ENCODE measurements at regions not wholly inside any gene's neighbourhood (a gene's known extent, or its start where the extent isn't known, plus 50 kb on each side); places are given as distances from the start of the nearest gene placed in this dataset.

DNA sequence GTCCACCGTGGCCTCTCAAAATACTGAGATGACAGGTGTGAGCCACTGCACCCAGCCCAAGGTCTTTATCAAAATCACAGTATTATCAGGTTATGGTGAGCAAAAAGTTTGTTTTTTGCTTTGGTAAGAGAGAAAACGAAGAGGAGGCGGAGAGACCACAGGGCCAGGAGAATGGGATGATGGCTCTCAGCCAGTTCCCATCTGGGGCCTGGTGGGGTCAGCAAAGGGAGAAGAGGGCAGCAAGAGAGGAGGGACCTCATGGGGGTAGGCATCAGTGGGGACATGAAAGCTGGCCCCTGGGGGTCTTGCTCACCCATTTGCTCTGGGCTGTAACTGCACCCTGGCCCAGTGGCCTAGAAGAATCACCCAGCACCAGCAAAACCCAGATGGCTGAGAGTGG lies 190.2 kb downstream of the SHANK2 start:
- Histone ChIP-seq H3K4me1 (ENCODE audit: control insufficient read depth, insufficient read depth, low read depth, low read length) (peaks cover 5% of the 10 kb centered on the region), H3K23ac (ENCODE audit: low read length in 2 of 2) (no peak overlapping the region), H3K4ac (ENCODE audit: low read depth in 1 of 2, low read length in 2 of 2) (no peak overlapping the region), H4K91ac (ENCODE audit: low read length) (no peak overlapping the region), H3K79me1 (replicated peaks; ENCODE audit: low read length, poor library complexity, severe bottlenecking) (no peaks in the 10 kb centered on the region), H2BK120ac (ENCODE audit: low read depth, low read length) (no peak overlapping the region), H3K27me3 (ENCODE audit: control insufficient read depth in 1 of 2, insufficient read depth in 1 of 2, low read length in 2 of 2) (no peaks in the 10 kb centered on the region), H4K8ac (ENCODE audit: low read length) (no peak overlapping the region), H2BK15ac (ENCODE audit: low read depth, poor library complexity, severe bottlenecking) (no peak overlapping the region), H3K18ac (ENCODE audit: low read depth in 1 of 2, low read length in 2 of 2) (no peak overlapping the region), H3K27ac (ENCODE audit: low read length, poor library complexity, severe bottlenecking) (no peak overlapping the region), H2AFZ (ENCODE audit: low read depth, low read length) (no peak overlapping the region), H3K9me3 (ENCODE audit: control insufficient read depth, low read length) (no peaks in the 10 kb centered on the region), H3K36me3 (ENCODE audit: control insufficient read depth in 1 of 2, insufficient read depth in 2 of 2, low read depth in 1 of 2, low read length in 2 of 2) (no peaks in the 10 kb centered on the region), H2BK5ac (ENCODE audit: low read depth, low read length, poor library complexity, severe bottlenecking) (no peak overlapping the region), H2BK12ac (ENCODE audit: low read length in 2 of 2) (no peak overlapping the region), H3K4me2 (ENCODE audit: low read length, poor library complexity, severe bottlenecking) (no peak overlapping the region), H2AK5ac (ENCODE audit: low read length, severe bottlenecking) (no peak overlapping the region), H3K14ac (ENCODE audit: low read length in 2 of 2) (no peak overlapping the region), H3K4me3 (ENCODE audit: insufficient read depth in 1 of 2, low read depth in 1 of 2, low read length in 2 of 2) (no peak overlapping the region), H3K9ac (ENCODE audit: low read length) (no peak overlapping the region)
- DNase-seq = no peak
- WGBS = 83% methylated on average over 3 of the region's 3 CpGs

- Histone ChIP-seq H3K27ac (ENCODE audit: low read length, poor library complexity, severe bottlenecking) (no peak overlapping the region), H3K14ac (ENCODE audit: low read length in 2 of 2) (no peak overlapping the region), H2AK5ac (ENCODE audit: low read length, severe bottlenecking) (no peak overlapping the region), H3K4ac (ENCODE audit: low read depth in 1 of 2, low read length in 2 of 2) (no peak overlapping the region), H2BK12ac (ENCODE audit: low read length in 2 of 2) (no peak overlapping the region), H3K23ac (ENCODE audit: low read length in 2 of 2) (no peak overlapping the region), H2BK5ac (ENCODE audit: low read depth, low read length, poor library complexity, severe bottlenecking) (no peak overlapping the region), H3K9me3 (ENCODE audit: control insufficient read depth, low read length) (no peaks in the 10 kb centered on the region), H2BK120ac (ENCODE audit: low read depth, low read length) (no peak overlapping the region), H3K4me2 (ENCODE audit: low read length, poor library complexity, severe bottlenecking) (no peak overlapping the region), H3K36me3 (ENCODE audit: control insufficient read depth in 1 of 2, insufficient read depth in 2 of 2, low read depth in 1 of 2, low read length in 2 of 2) (peaks cover 0 to 5% of the 10 kb centered on the region in 2 experiments), H3K4me3 (ENCODE audit: insufficient read depth in 1 of 2, low read depth in 1 of 2, low read length in 2 of 2) (no peak overlapping the region), H2AFZ (ENCODE audit: low read depth, low read length) (no peak overlapping the region), H3K27me3 (ENCODE audit: control insufficient read depth in 1 of 2, insufficient read depth in 1 of 2, low read length in 2 of 2) (no peaks in the 10 kb centered on the region), H3K4me1 (ENCODE audit: control insufficient read depth, insufficient read depth, low read depth, low read length) (peaks cover 2% of the 10 kb centered on the region), H3K79me1 (replicated peaks; ENCODE audit: low read length, poor library complexity, severe bottlenecking) (no peaks in the 10 kb centered on the region), H3K18ac (ENCODE audit: low read depth in 1 of 2, low read length in 2 of 2) (no peak overlapping the region), H4K8ac (ENCODE audit: low read length) (no peak overlapping the region), H3K9ac (ENCODE audit: low read length) (no peak overlapping the region), H4K91ac (ENCODE audit: low read length) (no peak overlapping the region), H2BK15ac (ENCODE audit: low read depth, poor library complexity, severe bottlenecking) (no peak overlapping the region)
- 65% methylated on average over 9 of the region's 9 CpGs for WGBS
- DNase-seq = no peak
Measured at GRCh38 chr11:71060391-71060791, 192.0 kb downstream of the SHANK2 start.

DNA sequence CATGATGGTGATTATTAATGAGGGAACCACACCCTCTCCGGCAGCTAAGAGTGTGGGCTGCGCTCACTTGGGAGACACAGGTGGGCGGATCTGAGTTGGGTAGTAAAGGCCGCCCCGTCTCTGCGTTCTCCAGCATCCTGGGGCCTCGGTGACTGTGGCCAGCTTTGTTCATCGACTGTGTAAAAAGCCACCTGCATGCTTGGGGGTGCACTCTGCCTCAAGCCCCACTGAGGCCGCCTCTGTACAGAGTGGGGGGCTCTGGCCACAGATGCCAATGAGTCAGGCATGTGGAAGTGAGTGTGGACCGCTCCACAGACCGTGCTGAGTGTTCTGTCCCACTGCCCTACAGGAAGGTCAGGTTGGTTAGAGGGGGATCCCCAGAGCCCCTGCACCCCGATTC lies 192.7 kb downstream of the SHANK2 start:
- H4K91ac ChIP-seq (ENCODE audit: low read length) = no peak overlapping the region
- no peak for DNase-seq
- H2BK15ac ChIP-seq (ENCODE audit: low read depth, poor library complexity, severe bottlenecking) = no peak overlapping the region
- H2AFZ ChIP-seq (ENCODE audit: low read depth, low read length) = no peak overlapping the region
- peaks cover 0 to 5% of the 10 kb centered on the region in 2 experiments for H3K36me3 ChIP-seq (ENCODE audit: control insufficient read depth in 1 of 2, insufficient read depth in 2 of 2, low read depth in 1 of 2, low read length in 2 of 2)
- no peaks in the 10 kb centered on the region for H3K9me3 ChIP-seq (ENCODE audit: control insufficient read depth, low read length)
- H3K18ac ChIP-seq (ENCODE audit: low read depth in 1 of 2, low read length in 2 of 2) = no peak overlapping the region
- no peak overlapping the region for H4K8ac ChIP-seq (ENCODE audit: low read length)
- H3K27me3 ChIP-seq (ENCODE audit: control insufficient read depth in 1 of 2, insufficient read depth in 1 of 2, low read length in 2 of 2) = no peaks in the 10 kb centered on the region
- no peak overlapping the region for H3K23ac ChIP-seq (ENCODE audit: low read length in 2 of 2)
- H3K4ac ChIP-seq (ENCODE audit: low read depth in 1 of 2, low read length in 2 of 2) = no peak overlapping the region
- peaks cover 2% of the 10 kb centered on the region for H3K4me1 ChIP-seq (ENCODE audit: control insufficient read depth, insufficient read depth, low read depth, low read length)
- H2BK120ac ChIP-seq (ENCODE audit: low read depth, low read length) = no peak overlapping the region
- no peak overlapping the region for H2BK5ac ChIP-seq (ENCODE audit: low read depth, low read length, poor library complexity, severe bottlenecking)
- WGBS = 85% methylated on average over 12 of the region's 12 CpGs
- no peak overlapping the region for H3K4me3 ChIP-seq (ENCODE audit: insufficient read depth in 1 of 2, low read depth in 1 of 2, low read length in 2 of 2)
- no peaks in the 10 kb centered on the region for H3K79me1 ChIP-seq (replicated peaks; ENCODE audit: low read length, poor library complexity, severe bottlenecking)
- no peak overlapping the region for H3K14ac ChIP-seq (ENCODE audit: low read length in 2 of 2)
- no peak overlapping the region for H2BK12ac ChIP-seq (ENCODE audit: low read length in 2 of 2)
- no peak overlapping the region for H3K9ac ChIP-seq (ENCODE audit: low read length)
- H3K4me2 ChIP-seq (ENCODE audit: low read length, poor library complexity, severe bottlenecking) = no peak overlapping the region
- H2AK5ac ChIP-seq (ENCODE audit: low read length, severe bottlenecking) = no peak overlapping the region
- H3K27ac ChIP-seq (ENCODE audit: low read length, poor library complexity, severe bottlenecking) = no peak overlapping the region

- H3K27ac ChIP-seq (ENCODE audit: low read length, poor library complexity, severe bottlenecking) = no peak overlapping the region
- 88% methylated on average over 6 of the region's 6 CpGs for WGBS
- no peak overlapping the region for H2AK5ac ChIP-seq (ENCODE audit: low read length, severe bottlenecking)
- no peak overlapping the region for H2BK12ac ChIP-seq (ENCODE audit: low read length in 2 of 2)
- H4K91ac ChIP-seq (ENCODE audit: low read length) = no peak overlapping the region
- no peaks in the 10 kb centered on the region for H3K9me3 ChIP-seq (ENCODE audit: control insufficient read depth, low read length)
- H3K36me3 ChIP-seq (ENCODE audit: control insufficient read depth in 1 of 2, insufficient read depth in 2 of 2, low read depth in 1 of 2, low read length in 2 of 2) = peaks cover 0 to 5% of the 10 kb centered on the region in 2 experiments
- no peak overlapping the region for H3K4ac ChIP-seq (ENCODE audit: low read depth in 1 of 2, low read length in 2 of 2)
- H3K14ac ChIP-seq (ENCODE audit: low read length in 2 of 2) = no peak overlapping the region
- H3K79me1 ChIP-seq (replicated peaks; ENCODE audit: low read length, poor library complexity, severe bottlenecking) = no peaks in the 10 kb centered on the region
- H3K4me2 ChIP-seq (ENCODE audit: low read length, poor library complexity, severe bottlenecking) = no peak overlapping the region
- H2BK15ac ChIP-seq (ENCODE audit: low read depth, poor library complexity, severe bottlenecking) = no peak overlapping the region
- H3K4me3 ChIP-seq (ENCODE audit: insufficient read depth in 1 of 2, low read depth in 1 of 2, low read length in 2 of 2) = no peak overlapping the region
- H3K27me3 ChIP-seq (ENCODE audit: control insufficient read depth in 1 of 2, insufficient read depth in 1 of 2, low read length in 2 of 2) = no peaks in the 10 kb centered on the region
- no peak for DNase-seq
- no peak overlapping the region for H3K23ac ChIP-seq (ENCODE audit: low read length in 2 of 2)
- H3K18ac ChIP-seq (ENCODE audit: low read depth in 1 of 2, low read length in 2 of 2) = no peak overlapping the region
- no peak overlapping the region for H4K8ac ChIP-seq (ENCODE audit: low read length)
- no peak overlapping the region for H2BK5ac ChIP-seq (ENCODE audit: low read depth, low read length, poor library complexity, severe bottlenecking)
- no peak overlapping the region for H2BK120ac ChIP-seq (ENCODE audit: low read depth, low read length)
- peaks cover 2% of the 10 kb centered on the region for H3K4me1 ChIP-seq (ENCODE audit: control insufficient read depth, insufficient read depth, low read depth, low read length)
- H3K9ac ChIP-seq (ENCODE audit: low read length) = no peak overlapping the region
- H2AFZ ChIP-seq (ENCODE audit: low read depth, low read length) = no peak overlapping the region
Measured at GRCh38 chr11:71055925-71056324, 196.5 kb downstream of the SHANK2 start.
